GM10266 (cell line): ENCODE measurements at regions not wholly inside any gene's neighbourhood (a gene's known extent, or its start where the extent isn't known, plus 50 kb on each side); places are given as distances from the start of the nearest gene placed in this dataset.

ENCODE experiments used
- DNase-seq: peaks from one replicate; pipeline ENCODE4 v3.0.0; 2012; ENCODE audit errors: extremely low spot score
- CTCF ChIP-seq: IDR thresholded peaks from 2 replicates; pipeline ENCODE4 v1.5.1; 2012; ENCODE audit warnings: mild to moderate bottlenecking, low read depth; ENCODE audit not compliant: control insufficient read depth, insufficient read depth; ENCODE audit errors: missing control alignments

GRCh38 chrX:20499763-20500162, 233.1 kb upstream of the RPS6KA3 start:
- DNase-seq = no peak
- no peak for TF ChIP-seq CTCF

GRCh38 chrX:20498851-20499635, 232.3 kb upstream of the RPS6KA3 start:
- no peak for TF ChIP-seq CTCF
- DNase-seq = no peak

- TF ChIP-seq CTCF = no peak
- no peak for DNase-seq
Observed at GRCh38 chrX:20495575-20495974, 228.9 kb upstream of the RPS6KA3 start.

GRCh38 chrX:20488473-20488872, 221.8 kb upstream of the RPS6KA3 start:
- no peak for DNase-seq
- no peak for TF ChIP-seq CTCF

- no peak for DNase-seq
- TF ChIP-seq CTCF = no peak
Observed at GRCh38 chrX:20487227-20487626, 220.5 kb upstream of the RPS6KA3 start.

- no peak for TF ChIP-seq CTCF
- no peak for DNase-seq
Observed at GRCh38 chrX:20481632-20482031, 214.9 kb upstream of the RPS6KA3 start.

- TF ChIP-seq CTCF = no peak
Observed at GRCh38 chrX:20479896-20480295, 213.2 kb upstream of the RPS6KA3 start.

More at GRCh38 chrX:20479896-20480295, 213.2 kb upstream of the RPS6KA3 start:
- no peak for DNase-seq
